ENCODE measurements at regions not wholly inside any gene's neighbourhood (a gene's known extent, or its start where the extent isn't known, plus 50 kb on each side); places are given as distances from the start of the nearest gene placed in this dataset.

GRCh38 chr14:44384093-44384492 lies 123.0 kb downstream of the FSCB start:
- H3K4me1 ChIP-seq = no peaks in the 10 kb centered on the region
- WGBS, 4 donors = 80 to 85% (median 82%) methylated on average over 5 of the region's 5 CpGs
- intact Hi-C loops (cut with DNase I) = no loop called here
- no peaks in the 10 kb centered on the region for H3K27me3 ChIP-seq
- no peak for TF ChIP-seq CTCF (IDR thresholded peaks at IDR 0.05)
- TF ChIP-seq POLR2A (IDR thresholded peaks at IDR 0.05) = no peak
- no peak overlapping the region for H3K4me3 ChIP-seq
- no peaks in the 10 kb centered on the region for H3K36me3 ChIP-seq
- no peak overlapping the region for H3K27ac ChIP-seq
- DNase-seq (no peak), ATAC-seq (no peak)
- H3K9me3 ChIP-seq = no peaks in the 10 kb centered on the region

GRCh38 chr14:44383636-44384035 lies 123.4 kb downstream of the FSCB start:
- ATAC-seq = no peak
- no peak overlapping the region for H3K27ac ChIP-seq
- no peaks in the 10 kb centered on the region for H3K36me3 ChIP-seq
- no peak for DNase-seq
- H3K27me3 ChIP-seq = no peaks in the 10 kb centered on the region
- H3K4me3 ChIP-seq = no peak overlapping the region
- intact Hi-C loops (cut with DNase I) = no loop called here
- no peak for TF ChIP-seq CTCF (IDR thresholded peaks at IDR 0.05)
- TF ChIP-seq POLR2A (IDR thresholded peaks at IDR 0.05) = no peak
- H3K4me1 ChIP-seq = no peaks in the 10 kb centered on the region
- H3K9me3 ChIP-seq = no peaks in the 10 kb centered on the region

- H3K9me3 ChIP-seq = peaks cover 0 to 16% (median 0%) of the 10 kb centered on the region in 12 donors
- no peak overlapping the region for H3K4me3 ChIP-seq
- peak in 1 of 5 donors; percentile 21 for DNase-seq
- WGBS, 4 donors = 50 to 57% (median 54%) methylated on average over 5 of the region's 5 CpGs
- H3K27ac ChIP-seq = no peak overlapping the region
- peak in 2 of 4 donors; percentile 31 to 34 for ATAC-seq
- intact Hi-C loops (cut with DNase I) = no loop called here
- TF ChIP-seq CTCF (IDR thresholded peaks at IDR 0.05) = no peak
- no peak for TF ChIP-seq POLR2A (IDR thresholded peaks at IDR 0.05)
- H3K27me3 ChIP-seq = no peaks in the 10 kb centered on the region
- no peaks in the 10 kb centered on the region for H3K4me1 ChIP-seq
- no peaks in the 10 kb centered on the region for H3K36me3 ChIP-seq
These were observed 127.6 kb downstream of the FSCB start for GRCh38 chr14:44379292-44379977.

GRCh38 chr14:44374906-44375305 lies 132.2 kb downstream of the FSCB start:
- Histone ChIP-seq H3K36me3 (no peaks in the 10 kb centered on the region), H3K27ac (no peak overlapping the region), H3K4me3 (no peak overlapping the region), H3K27me3 (no peaks in the 10 kb centered on the region), H3K9me3 (peaks cover 0 to 16% (median 0%) of the 10 kb centered on the region in 12 donors), H3K4me1 (peaks cover 0 to 4% (median 0%) of the 10 kb centered on the region in 12 donors)
- intact Hi-C loops (cut with DNase I) = no loop called here
- ATAC-seq (no peak), DNase-seq (no peak)
- TF ChIP-seq POLR2A (IDR thresholded peaks at IDR 0.05) (no peak), CTCF (IDR thresholded peaks at IDR 0.05) (no peak)
- WGBS, 4 donors = 68 to 83% (median 77%) methylated on average over 1 of the region's 1 CpG
